ENCODE measurements at regions not wholly inside any gene's neighbourhood (a gene's known extent, or its start where the extent isn't known, plus 50 kb on each side); places are given as distances from the start of the nearest gene placed in this dataset.

DNA sequence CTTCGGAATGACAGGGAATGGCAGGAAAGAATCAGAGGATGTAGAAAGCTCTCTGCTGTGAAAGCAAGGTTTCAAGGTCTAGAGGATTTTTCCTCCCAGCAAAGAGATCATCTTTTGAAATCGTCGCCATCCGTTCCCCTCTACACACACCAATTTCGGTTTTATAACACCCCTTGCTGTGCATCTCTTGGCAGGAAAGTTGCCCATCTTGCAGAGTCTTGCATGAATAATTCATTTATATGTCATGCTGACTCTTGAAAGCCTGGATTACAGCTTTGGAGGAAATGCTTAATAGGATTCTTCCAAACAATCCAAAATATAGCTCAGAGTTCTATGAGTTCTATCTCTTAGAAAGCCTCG lies 262.7 kb downstream of the CHL1 start:
- DNase-seq: no peak

DNA sequence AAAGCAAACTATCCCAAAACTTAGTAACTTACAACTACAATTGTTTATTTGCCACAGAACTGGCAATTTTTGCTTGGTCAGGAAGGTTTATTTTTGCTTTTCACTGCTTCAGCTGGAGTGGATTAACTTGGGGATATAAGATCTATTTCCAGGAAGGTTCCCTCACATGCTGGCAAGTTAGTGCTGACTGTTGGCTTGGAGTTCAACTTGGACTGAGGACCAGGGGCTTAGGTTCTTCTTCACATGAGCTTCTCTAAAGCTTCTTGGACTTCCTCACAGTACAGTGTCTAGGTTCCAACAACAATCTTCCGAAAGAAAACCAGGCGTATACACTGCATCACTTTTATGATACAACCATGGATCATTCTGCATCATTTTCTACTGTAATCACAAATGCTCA lies 264.4 kb downstream of the CHL1 start:
- DNase-seq: no peak

DNA sequence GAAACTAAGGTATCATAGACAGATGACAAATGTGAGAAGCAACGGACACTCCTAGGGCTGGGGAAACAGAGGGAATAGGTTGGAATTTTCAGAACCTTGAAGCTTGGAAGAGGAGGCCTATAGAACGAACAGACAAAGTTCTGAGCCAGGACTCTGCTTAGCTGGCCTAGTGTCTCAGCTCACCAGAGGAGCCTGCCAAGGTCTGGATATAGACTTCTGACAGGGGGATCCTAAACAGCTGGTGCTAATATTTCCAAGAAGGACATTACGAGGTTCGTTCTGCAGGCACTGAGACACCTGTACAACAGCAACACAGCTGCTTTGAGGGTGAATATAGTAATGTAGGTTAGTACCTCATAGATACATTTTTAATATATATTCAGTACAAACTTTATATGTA lies 266.3 kb downstream of the CHL1 start:
- no peak for DNase-seq

DNA sequence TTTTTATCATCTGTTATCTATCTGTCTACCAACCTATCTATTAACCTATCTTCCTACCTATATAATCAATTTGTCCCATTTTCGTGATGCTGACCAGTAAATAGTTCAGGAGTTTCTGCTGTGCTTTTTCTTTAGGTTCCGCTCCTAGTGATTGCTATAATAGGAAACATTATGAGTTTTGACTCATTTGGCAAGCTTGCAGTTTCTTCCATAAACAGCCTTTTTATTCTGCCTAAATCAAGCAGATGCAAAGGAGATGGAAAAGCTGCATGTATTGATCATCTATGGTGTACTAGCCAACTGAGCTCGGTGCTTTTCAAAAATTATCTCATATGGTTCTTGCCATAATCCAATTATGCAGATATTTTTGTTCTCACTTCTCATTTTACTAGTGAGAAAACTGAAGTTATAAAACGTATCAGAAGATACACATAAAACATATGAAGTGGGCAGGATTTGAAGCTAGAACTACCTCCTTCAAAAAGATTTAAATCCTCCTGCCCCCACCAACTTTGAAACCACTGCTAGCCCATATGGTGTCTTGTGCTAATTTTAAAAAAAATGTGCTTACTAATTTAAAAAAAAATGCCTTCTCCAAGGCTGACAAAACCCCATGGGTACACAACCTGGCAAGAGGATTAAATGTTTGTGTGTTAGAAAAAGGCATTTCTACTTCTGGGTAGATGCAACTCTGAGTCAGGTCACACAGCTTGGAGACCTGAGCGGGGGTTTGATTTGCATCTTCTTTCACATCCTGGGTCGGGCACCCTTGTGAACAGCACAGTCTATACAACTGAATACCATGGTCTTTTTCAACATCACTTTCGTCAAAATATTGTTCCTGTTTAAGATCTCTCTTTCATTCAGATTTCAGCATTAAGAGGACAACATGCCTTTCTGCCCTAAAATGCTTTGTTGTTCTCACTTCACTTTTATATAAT lies 267.0 kb downstream of the CHL1 start:
- no peak for DNase-seq

DNA sequence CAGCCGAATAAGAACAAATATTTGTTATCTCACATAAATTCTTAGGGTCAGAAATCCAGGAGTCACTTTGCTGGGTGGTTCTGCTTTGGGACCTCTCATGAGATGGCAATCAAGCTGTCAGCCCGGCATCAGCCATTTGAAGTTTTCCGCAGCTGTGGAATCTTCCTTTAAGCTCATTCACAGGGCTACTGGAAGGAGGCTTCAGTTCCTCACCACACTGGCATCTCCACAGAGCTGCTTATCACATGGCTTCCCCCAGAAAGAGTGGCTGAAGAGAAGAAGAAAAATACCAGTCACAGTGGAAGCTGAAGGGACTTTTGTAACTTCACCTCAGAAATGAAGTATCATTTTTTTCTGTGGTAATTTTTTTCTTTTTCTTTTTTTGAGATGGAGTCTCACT lies 267.7 kb downstream of the CHL1 start:
- DNase-seq: no peak

DNA sequence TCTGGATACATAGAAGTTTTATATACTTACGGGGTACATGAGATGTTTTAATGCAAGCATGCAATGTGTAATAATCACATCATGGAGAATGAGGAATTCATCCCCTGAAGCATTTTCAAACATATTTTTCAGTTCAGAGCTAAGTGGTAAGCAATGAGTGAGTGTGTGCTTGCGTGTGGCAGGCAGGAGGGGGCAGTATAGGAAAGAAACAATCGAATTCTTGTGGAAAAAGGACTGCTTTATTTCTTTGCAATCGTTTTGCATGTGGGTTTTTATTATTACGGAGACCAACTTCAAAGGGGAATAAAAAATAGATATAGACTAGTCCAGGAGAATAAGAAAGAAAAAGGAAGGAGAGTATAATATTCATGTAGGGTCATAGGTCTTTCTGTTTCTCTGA lies 271.6 kb downstream of the CHL1 start:
- no peak for DNase-seq

DNA sequence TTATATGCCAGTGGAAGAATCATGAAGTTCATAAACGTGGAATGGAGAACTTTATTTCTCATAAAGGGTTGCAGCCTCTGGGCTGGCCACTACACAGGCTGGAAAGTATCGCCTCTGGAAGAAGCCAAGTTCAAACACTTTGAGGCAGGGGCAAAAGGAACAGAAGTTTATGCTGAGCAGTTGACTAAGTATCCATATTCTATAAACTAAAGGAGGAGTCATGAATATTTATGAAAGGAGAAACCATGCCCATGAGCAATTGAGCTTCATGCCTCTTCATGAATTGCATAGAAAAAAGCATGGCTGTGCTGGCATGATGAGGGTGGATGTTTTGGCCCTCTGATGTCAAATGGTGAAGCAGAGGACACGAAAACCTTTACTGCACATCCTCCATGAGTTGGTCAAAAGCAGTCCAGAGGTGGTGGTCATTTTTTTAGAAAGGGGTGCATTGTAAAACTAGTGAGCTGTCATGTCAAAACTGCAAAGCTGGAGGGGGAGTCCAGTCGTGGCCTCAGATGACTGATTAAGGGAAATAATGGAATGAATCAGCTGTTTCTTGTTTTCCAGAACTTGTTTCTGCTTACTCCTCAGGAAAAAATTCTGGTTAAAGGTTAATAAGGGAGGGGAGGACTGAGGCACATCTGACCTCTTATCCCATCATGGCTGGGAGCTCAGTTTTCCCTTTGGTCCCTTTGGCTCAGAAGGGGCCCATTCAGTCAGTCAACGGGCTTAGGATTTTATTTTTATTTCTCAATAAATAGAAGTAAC lies 276.7 kb downstream of the CHL1 start:
- no peak for DNase-seq

DNA sequence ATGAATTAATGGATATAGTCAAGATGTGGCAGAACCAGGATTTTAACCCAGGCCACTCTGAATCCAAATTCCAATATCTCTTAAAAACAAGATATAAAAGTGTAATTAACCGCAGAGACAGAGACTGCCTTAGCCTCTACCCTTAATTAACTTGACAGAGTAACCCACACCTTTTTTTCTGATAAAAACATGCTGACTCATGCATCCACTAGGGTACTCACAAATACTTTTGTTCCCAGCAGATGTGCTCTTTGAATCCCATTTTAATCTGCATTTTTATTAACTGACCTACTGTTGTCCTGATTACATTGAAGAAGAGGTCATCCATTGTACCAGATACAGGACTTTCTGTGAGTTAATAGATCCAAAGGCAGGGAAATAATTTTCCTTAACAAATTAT lies 278.3 kb downstream of the CHL1 start:
- no peak for DNase-seq

DNA sequence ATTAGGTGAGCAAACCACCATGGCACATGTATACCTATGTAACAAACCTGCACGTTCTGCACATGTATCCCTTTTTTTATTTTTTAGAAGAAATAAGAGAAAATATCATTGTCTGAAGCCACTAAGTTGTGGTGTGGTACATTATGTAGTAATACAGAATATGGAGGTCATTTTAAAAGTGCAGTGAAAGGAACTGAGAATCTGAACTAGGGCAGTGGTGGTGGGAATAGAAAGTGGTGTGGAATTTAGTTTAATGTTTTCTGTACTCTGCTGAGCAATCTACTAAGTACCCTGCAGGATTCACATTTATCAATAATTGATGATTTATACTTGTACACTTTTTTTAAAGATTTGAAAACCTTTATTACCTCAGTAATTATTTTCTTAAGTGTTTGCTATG lies 283.5 kb downstream of the CHL1 start:
- no peak for DNase-seq

DNA sequence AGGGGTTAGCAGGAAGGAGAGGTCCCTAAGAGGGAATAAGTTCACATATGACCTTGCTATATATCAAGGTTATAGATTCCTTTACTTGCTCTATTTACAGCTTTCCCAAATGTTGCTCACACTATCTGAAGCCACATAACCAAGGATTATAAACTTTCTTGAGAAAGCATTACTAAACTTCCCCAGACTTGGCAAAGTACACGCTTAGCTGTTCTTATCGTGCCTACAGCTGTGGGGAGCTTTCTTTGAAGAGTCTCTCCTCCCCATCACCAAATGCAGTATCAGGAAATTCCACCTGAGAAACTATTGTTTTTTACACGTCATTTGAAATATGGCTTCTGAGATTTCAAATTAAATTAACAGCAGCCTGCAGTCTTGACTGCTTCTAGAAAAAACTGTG lies 284.5 kb downstream of the CHL1 start:
- DNase-seq: no peak

DNA sequence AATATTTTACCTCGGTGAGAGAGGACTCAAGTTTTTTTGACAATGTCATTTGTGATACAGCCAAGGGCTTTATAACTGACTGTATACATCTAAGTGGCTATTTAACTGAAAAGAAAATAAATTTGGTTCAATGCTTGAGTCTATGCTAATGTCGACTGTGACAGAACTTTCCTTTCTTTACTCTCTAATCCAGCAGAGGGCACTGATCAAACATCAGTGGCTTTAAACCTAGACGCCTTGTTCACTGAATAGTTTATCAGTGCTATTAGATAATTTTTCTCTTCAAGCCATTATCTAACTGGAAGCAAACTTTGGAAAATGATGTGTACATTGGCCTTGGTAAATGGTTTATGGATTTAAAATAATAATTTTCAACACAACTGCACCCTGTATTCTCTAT lies 285.1 kb downstream of the CHL1 start:
- DNase-seq: no peak

DNA sequence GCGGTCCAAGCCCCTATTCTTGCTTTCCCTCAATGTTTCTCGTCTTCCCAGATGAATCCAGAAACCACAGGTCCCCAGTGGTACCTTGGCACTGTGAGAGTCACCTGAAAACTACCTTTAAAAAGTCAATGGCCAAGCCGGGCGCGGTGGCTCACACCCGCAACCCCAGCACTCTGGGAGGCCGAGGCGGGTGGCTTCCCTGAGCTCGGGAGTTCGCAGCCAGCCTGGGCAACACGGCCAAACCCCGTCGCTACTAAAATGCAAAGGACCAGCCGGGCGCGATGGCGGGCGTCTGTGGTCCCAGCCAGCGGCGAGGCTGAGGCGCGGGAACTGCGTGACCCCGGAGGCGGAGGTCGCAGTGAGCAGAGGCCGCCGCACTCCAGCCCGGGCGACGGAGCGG lies 285.9 kb downstream of the CHL1 start:
- no peak for DNase-seq

DNA sequence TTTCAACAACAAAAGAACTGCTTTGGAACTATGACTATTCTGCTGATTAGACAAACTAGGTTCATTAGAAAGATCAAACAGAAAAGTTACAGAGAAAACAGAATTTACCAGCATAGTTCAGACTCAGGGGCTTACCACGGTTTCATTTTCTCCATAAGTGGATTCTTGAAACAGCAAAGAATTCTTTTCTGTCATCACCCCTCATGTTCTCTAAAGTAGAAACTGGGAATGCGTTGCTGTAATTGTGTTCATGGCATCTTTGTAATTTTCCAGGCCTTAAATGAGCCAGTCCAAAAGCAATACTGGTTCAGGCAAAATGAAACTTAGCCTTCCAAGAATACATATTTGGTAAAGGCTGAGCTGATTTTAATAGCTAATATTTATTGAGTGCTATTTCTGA lies 287.8 kb downstream of the CHL1 start:
- DNase-seq: no peak

DNA sequence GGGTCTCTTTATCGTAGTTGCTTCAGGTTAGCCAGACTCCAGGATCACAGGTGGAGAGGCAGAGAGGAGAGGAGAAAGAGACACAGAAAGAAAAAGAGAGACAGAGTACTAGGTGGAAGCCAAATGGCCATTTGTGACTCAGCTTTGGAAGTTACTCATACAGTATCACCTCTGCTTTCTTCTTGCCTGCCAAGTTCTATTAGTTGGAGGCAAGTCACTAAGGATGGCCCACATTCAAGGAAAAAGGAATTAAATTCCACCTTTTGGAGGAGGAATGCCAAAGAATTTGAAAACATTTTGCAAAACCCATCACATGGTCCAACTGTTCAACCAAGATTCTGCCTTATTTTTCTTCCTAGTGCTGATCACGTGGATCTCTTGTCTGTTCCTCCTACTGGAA lies 291.1 kb downstream of the CHL1 start:
- DNase-seq: no peak

DNA sequence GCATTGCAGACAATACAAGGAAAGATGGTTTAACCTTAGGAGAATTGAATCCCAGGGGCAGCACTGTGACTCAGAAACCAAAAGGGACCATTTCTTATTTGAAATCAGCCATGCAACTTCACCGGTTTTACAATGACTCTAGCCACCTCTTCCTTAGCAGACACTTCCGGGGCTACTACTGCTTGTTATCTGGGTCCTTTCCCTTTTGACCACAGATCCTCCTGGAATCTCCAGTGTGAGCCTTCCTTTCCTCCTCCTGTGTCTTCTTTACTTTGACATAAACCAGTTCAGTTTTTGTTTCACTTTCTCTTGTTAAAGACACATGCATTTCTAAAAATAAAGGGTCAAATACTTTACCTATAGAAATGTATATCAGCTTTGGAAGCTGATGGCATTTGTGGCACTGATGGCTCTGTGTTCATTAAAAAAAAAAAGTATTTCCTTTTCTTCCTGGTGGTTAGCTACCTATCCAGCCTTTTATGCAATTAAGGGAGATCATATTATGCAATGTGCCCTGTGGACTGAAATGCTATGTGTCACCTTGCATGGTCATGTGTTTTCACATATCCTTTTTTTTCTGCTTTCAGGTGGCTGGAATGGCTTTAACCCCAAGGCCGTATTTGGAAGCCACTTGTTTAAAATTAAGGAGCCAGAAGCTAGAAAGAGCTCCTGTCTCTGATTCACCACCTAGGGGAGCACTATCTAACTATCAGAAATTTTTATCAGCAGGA lies 296.2 kb downstream of the CHL1 start:
- DNase-seq: no peak

DNA sequence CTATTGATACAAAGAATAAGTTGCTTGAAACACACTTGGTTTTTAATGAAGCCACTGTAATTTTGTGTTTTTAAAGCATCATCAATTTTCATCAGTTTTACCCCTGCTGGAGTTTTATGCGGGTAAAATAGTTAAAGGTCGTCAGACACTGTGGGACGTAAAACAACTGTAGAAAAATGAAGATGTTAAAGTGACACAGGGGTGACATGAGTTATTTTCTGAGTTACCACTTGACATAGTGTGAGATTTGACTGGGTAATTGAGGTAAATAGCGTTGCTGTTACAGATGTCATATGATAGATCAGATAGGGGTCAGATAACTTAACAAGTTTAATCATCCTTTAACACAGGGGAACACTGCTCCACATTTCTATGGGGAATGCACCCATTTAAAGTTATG lies 297.6 kb downstream of the CHL1 start:
- DNase-seq: peak; percentile 28

DNA sequence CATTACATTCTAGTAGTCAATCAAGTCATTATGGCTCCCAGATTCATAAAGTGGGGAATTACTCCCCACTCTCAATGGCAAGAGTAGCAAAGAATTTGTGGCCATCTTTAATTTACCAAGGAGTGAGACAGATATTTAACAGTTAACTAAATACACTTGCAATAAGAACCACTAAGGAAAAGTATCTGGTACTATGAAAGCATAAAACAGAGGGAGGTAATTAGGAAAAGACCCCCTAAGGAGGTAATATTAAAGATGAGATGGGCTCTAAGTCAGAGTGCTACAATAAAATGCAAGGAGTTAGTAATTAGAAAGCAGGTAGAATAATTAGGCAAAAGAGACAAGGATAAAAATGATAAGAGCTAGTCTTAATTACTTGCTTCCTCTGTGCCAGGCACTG lies 301.9 kb downstream of the CHL1 start:
- DNase-seq: no peak

DNA sequence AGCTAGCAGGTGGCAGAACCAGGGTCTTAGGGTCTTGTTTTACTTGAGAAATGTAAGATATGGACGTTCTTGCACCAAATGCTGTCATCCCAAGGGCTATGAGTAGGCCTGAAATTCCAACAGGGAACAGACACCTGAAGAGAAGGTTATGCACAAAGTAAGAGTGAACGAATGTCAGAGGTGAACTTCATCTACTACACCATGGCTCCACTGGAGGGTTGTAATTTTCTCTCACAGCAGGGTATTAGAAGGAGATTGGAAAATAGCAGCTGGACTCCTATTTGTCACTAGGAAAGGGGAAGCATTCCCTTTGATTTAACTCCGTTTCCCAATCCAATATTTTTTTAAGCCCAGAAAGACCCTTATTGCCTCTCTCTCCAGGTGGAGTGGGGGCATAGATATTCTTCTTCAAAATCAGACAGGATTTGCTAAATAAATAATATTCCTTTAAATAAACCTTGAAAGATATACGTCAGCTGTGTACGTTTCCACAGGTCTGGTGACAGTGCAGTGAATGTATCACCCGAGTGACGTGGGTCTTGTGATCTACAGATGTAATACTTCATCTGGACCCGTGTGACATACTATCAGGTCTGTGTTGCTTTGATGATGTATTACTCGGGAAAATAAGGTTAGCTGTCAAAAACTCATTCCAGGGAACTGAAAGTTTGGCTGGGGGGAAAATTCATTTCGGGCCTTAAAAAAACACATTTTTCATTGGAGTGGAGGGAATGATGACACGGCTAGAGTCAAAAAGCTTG lies 302.6 kb downstream of the CHL1 start:
- no peak for DNase-seq

DNA sequence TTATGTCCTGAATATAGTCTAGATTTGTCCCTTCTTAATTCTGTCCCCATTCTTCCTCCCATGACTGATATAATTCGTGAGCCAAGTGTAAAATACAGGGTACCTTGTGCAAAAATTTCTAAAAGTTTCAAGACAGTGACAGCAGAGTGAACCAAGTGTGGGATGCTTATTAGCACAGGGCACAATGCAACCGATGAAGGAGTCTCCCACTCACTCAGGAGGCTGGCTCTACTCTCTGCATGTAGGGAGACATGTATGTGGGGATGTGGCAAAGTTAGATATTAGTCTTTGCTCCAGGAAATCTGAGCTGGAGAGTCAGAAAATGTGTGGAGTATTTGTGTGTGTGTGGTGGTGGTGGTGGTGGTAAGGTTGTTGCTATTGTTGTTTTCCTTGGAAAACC lies 305.9 kb downstream of the CHL1 start:
- DNase-seq: no peak

DNA sequence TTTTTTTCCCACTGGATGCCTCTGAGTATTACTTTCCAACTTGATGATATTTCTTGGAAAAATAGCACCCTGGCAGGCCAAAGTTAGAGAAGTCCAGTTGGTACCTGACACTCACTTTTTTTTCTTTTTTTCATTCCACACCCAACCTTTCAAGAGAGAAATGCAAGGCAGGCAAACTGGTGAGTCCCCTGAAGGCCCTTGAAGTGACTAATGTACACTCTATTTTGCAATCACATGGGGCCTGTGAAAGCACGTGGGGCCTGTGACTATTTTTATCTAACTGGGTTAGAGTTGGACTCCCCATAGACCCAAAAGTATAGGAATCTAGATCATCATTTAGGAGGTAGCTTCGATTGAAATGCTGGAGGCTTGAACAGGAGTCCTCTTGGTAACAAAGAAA lies 316.7 kb downstream of the CHL1 start:
- DNase-seq: no peak

DNA sequence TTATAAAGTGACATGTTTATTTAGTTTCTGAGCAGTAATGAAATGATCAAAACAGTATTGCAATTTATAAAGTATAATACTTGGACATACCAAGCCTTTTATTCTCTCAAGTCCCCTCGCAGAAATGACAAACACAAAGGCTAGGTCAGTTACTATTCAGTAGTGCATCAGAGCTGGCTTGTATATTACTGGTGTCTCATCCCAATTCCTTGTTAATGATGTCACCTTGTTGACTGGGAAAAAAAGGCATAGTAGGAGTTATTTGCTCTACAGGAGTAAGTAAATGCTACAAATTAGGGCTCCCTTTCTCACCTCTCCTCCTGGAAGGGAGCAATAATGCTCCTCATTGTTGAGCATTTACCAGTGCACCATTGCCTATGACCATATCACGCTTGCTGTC lies 317.6 kb downstream of the CHL1 start:
- DNase-seq: no peak

DNA sequence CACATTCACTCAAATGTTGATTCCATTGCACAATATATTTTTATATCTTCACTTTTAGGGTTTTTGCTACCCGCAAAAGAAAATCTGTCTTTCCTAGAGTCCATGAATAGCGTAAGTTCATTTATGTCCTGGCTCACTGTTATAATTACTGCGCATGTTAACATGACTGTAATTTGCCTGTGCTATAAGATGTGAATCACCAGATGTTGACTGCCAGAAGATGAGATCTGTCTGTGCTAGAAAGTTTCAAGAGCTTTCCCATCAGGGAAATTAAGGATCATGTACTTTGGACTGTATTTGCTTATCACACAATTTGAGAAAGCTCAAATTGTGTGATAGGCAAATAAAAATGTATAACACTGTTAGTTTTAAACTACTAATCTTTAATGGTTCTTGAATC lies 322.5 kb downstream of the CHL1 start:
- no peak for DNase-seq

DNA sequence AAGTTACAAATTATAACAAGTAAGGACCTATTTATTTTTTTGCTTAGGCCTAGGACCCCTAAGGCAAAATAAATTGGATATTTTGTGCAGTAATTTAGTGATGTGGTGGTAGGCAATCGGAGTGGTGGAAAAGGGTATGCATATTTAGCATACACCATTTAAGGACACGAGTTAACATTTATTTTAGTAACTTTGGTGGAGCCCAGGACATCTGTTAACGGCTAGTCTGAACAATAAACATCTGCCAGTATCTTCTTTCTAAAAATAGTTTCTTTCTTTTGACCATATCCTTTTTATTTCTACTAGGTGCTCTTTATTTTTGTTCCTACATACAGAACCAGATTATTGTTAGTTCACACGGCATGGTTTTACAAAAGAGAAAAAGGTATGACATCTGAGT lies 326.3 kb downstream of the CHL1 start:
- DNase-seq: no peak
